GM19468 (cell line): ENCODE measurements at regions not wholly inside any gene's neighbourhood (a gene's known extent, or its start where the extent isn't known, plus 50 kb on each side); places are given as distances from the start of the nearest gene placed in this dataset.
"Not testable (repeated sequence)": the region's sequence is repeated elsewhere in the genome, so short reads cannot be mapped to it uniquely, and the experiment has no call there.

Experiments
- ATAC-seq: cut with Tn5 transposase; IDR thresholded peaks from one replicate; pipeline ENCODE4 v1.9.1; 2021; ENCODE audit warnings: mild to moderate bottlenecking, moderate library complexity, moderate number of reproducible peaks; ENCODE audit not compliant: unreplicated experiment; ENCODE audit errors: extremely low read depth

- ATAC-seq: no peak
Observed at GRCh38 chr5:33120671-33121070, 320.1 kb upstream of the TARS1 start.

GRCh38 chr5:33129309-33129708 is 311.5 kb upstream of the TARS1 start:
- ATAC-seq: no peak

GRCh38 chr5:33136785-33137184 is 304.0 kb upstream of the TARS1 start:
- no peak for ATAC-seq

- ATAC-seq: not testable (repeated sequence)
Observed at GRCh38 chr5:33138145-33138544, 302.6 kb upstream of the TARS1 start.

GRCh38 chr5:33143405-33144123 is 297.2 kb upstream of the TARS1 start:
- ATAC-seq: no peak

- ATAC-seq: no peak
Observed at GRCh38 chr5:33146881-33147280, 293.9 kb upstream of the TARS1 start.

GRCh38 chr5:33148076-33148513 is 292.7 kb upstream of the TARS1 start:
- no peak for ATAC-seq

GRCh38 chr5:33153372-33153771 is 287.4 kb upstream of the TARS1 start:
- no peak for ATAC-seq

GRCh38 chr5:33153831-33154230 is 286.9 kb upstream of the TARS1 start:
- no peak for ATAC-seq

GRCh38 chr5:33160871-33161270 is 279.9 kb upstream of the TARS1 start:
- ATAC-seq: no peak

- ATAC-seq: no peak
Observed at GRCh38 chr5:33161421-33161820, 279.3 kb upstream of the TARS1 start.

- no peak for ATAC-seq
Observed at GRCh38 chr5:33162057-33162456, 278.7 kb upstream of the TARS1 start.

- no peak for ATAC-seq
Observed at GRCh38 chr5:33166522-33166921, 274.2 kb upstream of the TARS1 start.

GRCh38 chr5:33166948-33167347 is 273.8 kb upstream of the TARS1 start:
- no peak for ATAC-seq

- ATAC-seq: no peak
Observed at GRCh38 chr5:33167541-33167940, 273.2 kb upstream of the TARS1 start.

GRCh38 chr5:33170411-33170810 is 270.4 kb upstream of the TARS1 start:
- no peak for ATAC-seq

- no peak for ATAC-seq
Observed at GRCh38 chr5:33174383-33174782, 266.4 kb upstream of the TARS1 start.

GRCh38 chr5:33179301-33179700 is 261.5 kb upstream of the TARS1 start:
- ATAC-seq: no peak

- no peak for ATAC-seq
Observed at GRCh38 chr5:33180900-33181299, 259.9 kb upstream of the TARS1 start.

- ATAC-seq: no peak
Observed at GRCh38 chr5:33182986-33183385, 257.8 kb upstream of the TARS1 start.

GRCh38 chr5:33184367-33184766 is 256.4 kb upstream of the TARS1 start:
- ATAC-seq: no peak

GRCh38 chr5:33188089-33188488 is 252.7 kb upstream of the TARS1 start:
- no peak for ATAC-seq
